Glutamatergic neuron (in vitro differentiated cells): ENCODE measurements at regions not wholly inside any gene's neighbourhood (a gene's known extent, or its start where the extent isn't known, plus 50 kb on each side); places are given as distances from the start of the nearest gene placed in this dataset.

Source experiments
- DNase-seq: peaks from one replicate; pipeline ENCODE4 v3.0.0; 2022
- H3K27ac Mint-ChIP-seq: one replicate; pipeline ENCODE4 v1.8.0; 2020; ENCODE audit warnings: mild to moderate bottlenecking, mixed read lengths, inconsistent platforms; ENCODE audit not compliant: unreplicated experiment
- H3K27me3 Mint-ChIP-seq: one replicate; pipeline ENCODE4 v1.8.0; 2020; ENCODE audit warnings: mild to moderate bottlenecking, moderate library complexity, mixed read lengths, inconsistent platforms; ENCODE audit not compliant: unreplicated experiment
- H3K36me3 Mint-ChIP-seq: one replicate; pipeline ENCODE4 v1.8.0; 2020; ENCODE audit warnings: mild to moderate bottlenecking, mixed read lengths, inconsistent platforms; ENCODE audit not compliant: unreplicated experiment
- H3K4me1 Mint-ChIP-seq: one replicate; pipeline ENCODE4 v1.8.0; 2020; ENCODE audit warnings: mild to moderate bottlenecking, low read depth, mixed read lengths, inconsistent platforms; ENCODE audit not compliant: unreplicated experiment
- H3K4me3 Mint-ChIP-seq: one replicate; pipeline ENCODE4 v1.8.0; 2020; ENCODE audit warnings: mild to moderate bottlenecking, mixed read lengths, inconsistent platforms; ENCODE audit not compliant: unreplicated experiment
- H3K9me3 Mint-ChIP-seq: one replicate; pipeline ENCODE4 v1.8.0; 2020; ENCODE audit warnings: mild to moderate bottlenecking, moderate library complexity, mixed read lengths, inconsistent platforms; ENCODE audit not compliant: unreplicated experiment
- CTCF ChIP-seq: fragments of 200-600 bp; sonication (generic); IDR thresholded peaks from one replicate; pipeline ENCODE4 v1.5.0; 2021; ENCODE audit not compliant: partially characterized antibody, unreplicated experiment

GRCh38 chr9:87109851-87110250, 162.5 kb upstream of the GAS1 start:
- Mint-ChIP-seq H3K4me1 (peaks cover 2% of the 10 kb centered on the region), H3K9me3 (no peaks in the 10 kb centered on the region), H3K4me3 (no peak overlapping the region), H3K27me3 (no peaks in the 10 kb centered on the region), H3K27ac (no peak overlapping the region), H3K36me3 (no peaks in the 10 kb centered on the region)
- TF ChIP-seq CTCF: no peak
- no peak for DNase-seq

- no peak for DNase-seq
- Mint-ChIP-seq H3K9me3 (no peaks in the 10 kb centered on the region), H3K27me3 (no peaks in the 10 kb centered on the region), H3K4me1 (peaks cover 2% of the 10 kb centered on the region), H3K27ac (no peak overlapping the region), H3K36me3 (no peaks in the 10 kb centered on the region), H3K4me3 (no peak overlapping the region)
- TF ChIP-seq CTCF: no peak
Measured at GRCh38 chr9:87111010-87111409, 163.7 kb upstream of the GAS1 start.

- peaks cover 2% of the 10 kb centered on the region for H3K4me1 Mint-ChIP-seq
- no peak for TF ChIP-seq CTCF
- H3K9me3 Mint-ChIP-seq: no peaks in the 10 kb centered on the region
- no peak for DNase-seq
- no peaks in the 10 kb centered on the region for H3K36me3 Mint-ChIP-seq
- H3K27me3 Mint-ChIP-seq: no peaks in the 10 kb centered on the region
- no peak overlapping the region for H3K4me3 Mint-ChIP-seq
- H3K27ac Mint-ChIP-seq: no peak overlapping the region
Measured at GRCh38 chr9:87112656-87113055, 165.3 kb upstream of the GAS1 start.

GRCh38 chr9:87113874-87114273, 166.6 kb upstream of the GAS1 start:
- no peak for DNase-seq
- Mint-ChIP-seq H3K4me1 (peaks cover 2% of the 10 kb centered on the region), H3K27me3 (no peaks in the 10 kb centered on the region), H3K36me3 (no peaks in the 10 kb centered on the region), H3K4me3 (no peak overlapping the region), H3K27ac (no peak overlapping the region), H3K9me3 (no peaks in the 10 kb centered on the region)
- no peak for TF ChIP-seq CTCF

- TF ChIP-seq CTCF: no peak
- Mint-ChIP-seq H3K27me3 (no peaks in the 10 kb centered on the region), H3K4me3 (no peak overlapping the region), H3K9me3 (no peaks in the 10 kb centered on the region), H3K4me1 (peaks cover 6% of the 10 kb centered on the region), H3K36me3 (no peaks in the 10 kb centered on the region), H3K27ac (no peak overlapping the region)
- DNase-seq: no peak
Measured at GRCh38 chr9:87115785-87116184, 168.5 kb upstream of the GAS1 start.
